VCaP (cell line): ENCODE measurements at regions not wholly inside any gene's neighbourhood (a gene's known extent, or its start where the extent isn't known, plus 50 kb on each side); places are given as distances from the start of the nearest gene placed in this dataset.

Experiments used
- H3K27ac ChIP-seq: fragments of 450-650 bp; 2 replicates; pipeline ENCODE4 v1.5.1; 2017
- TF ChIP-seq, protein P1 (sequence below): fragments of 450-650 bp; conservative IDR thresholded peaks from 2 replicates; pipeline ENCODE4 v1.5.1; 2017; ENCODE audit warnings: mild to moderate bottlenecking, moderate library complexity

DNA sequence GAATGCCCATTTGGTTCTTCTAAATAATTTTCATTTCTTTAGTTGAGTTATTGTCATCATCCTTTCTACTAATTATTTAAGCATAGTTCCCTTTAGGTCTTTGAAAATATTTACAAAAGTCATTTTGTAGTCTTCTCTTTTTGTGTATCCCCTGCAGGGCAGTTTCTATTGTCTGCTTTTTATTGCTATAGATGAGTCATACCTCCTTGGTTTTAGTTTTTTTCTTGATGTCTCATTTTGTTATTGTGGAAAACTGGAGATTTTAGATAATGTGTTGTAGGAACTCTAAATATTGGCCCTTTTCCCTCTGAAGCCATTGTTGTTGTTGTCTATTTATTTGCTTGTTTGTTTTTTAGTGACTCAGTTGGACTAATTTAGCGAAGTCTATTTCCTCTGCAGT lies 387.9 kb downstream of the NUF2 start:
- TF ChIP-seq, protein P1, sequence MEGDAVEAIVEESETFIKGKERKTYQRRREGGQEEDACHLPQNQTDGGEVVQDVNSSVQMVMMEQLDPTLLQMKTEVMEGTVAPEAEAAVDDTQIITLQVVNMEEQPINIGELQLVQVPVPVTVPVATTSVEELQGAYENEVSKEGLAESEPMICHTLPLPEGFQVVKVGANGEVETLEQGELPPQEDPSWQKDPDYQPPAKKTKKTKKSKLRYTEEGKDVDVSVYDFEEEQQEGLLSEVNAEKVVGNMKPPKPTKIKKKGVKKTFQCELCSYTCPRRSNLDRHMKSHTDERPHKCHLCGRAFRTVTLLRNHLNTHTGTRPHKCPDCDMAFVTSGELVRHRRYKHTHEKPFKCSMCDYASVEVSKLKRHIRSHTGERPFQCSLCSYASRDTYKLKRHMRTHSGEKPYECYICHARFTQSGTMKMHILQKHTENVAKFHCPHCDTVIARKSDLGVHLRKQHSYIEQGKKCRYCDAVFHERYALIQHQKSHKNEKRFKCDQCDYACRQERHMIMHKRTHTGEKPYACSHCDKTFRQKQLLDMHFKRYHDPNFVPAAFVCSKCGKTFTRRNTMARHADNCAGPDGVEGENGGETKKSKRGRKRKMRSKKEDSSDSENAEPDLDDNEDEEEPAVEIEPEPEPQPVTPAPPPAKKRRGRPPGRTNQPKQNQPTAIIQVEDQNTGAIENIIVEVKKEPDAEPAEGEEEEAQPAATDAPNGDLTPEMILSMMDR: no peak
- H3K27ac ChIP-seq: no peak overlapping the region

DNA sequence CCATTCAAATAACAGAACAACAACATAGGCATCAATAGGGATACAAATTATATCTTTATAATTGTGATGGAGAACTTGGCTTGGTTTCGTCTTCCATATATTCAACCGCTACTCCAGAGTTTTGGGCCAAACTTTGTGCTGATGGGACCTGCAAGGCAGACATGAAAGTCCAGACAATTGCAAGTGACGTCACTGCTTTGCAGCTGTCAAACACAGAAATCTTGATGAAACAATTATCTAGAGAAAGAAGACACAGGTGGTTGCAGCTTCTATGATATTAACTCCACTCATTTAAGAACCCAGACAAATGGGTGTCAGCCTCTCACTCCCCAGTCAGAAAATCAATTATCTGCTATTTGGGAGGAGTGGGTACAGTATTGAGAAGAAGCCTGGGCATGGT lies 390.6 kb downstream of the NUF2 start:
- TF ChIP-seq, protein P1: no peak
- H3K27ac ChIP-seq: no peak overlapping the region

DNA sequence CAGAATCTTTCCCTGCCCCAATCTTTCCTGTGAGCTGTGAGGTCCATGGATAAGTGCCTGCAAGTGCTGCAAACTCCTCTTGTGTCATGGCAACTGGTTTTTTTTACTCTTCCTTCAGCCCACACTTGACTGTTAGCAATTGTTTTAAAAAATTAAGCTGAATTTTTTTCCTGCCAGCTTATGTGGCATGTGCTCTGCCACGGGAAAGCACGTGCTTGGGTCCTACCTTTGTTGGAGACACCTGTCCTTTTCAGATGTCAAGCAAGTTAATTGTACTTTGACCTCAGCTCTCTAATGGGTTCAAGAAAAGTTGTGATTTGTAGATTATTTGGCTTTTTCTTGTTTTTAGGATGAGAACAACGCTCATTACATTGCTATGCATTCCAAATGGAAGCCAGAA lies 398.5 kb downstream of the NUF2 start:
- H3K27ac ChIP-seq: no peak overlapping the region
- TF ChIP-seq, protein P1: no peak

DNA sequence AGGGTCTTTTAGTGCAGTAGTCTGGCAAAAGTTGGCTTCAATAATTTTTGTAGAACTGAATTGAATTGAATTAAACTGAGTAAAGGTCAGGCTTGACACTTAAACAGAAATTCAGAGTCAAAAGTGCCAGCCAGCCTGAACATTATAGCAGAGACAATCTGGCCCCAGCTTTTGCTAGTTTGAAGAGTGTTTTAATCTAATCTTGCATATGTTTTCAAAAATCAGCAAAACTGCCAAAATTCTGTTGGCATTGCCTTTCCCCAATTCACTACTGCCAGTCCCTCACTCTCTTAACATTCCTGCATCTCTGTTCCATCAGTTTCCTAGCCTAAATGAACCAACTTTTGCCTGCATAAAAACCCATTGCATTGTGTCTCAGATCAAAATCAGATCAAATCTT lies 403.8 kb downstream of the NUF2 start:
- TF ChIP-seq, protein P1: no peak
- H3K27ac ChIP-seq: no peak overlapping the region

DNA sequence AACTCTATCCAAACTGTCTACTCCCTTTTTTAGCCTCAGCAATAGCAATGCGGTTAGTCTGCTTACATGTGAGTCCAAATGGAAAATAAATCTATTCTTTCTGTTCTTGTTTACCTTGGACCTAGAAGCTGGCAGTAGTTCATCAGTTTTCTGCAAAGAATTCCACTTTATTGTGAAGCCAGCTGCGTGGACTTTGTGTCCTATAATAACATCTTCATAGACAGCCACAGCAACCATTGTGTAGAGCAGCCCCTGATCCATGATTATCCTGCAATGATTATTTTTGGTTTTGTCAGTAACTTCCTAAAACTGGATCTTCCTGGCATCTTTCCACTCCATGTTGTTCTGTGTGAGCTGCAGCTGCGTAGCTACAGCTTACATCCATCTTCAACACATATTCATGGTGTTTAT lies 408.7 kb downstream of the NUF2 start:
- TF ChIP-seq, protein P1: no peak
- no peak overlapping the region for H3K27ac ChIP-seq

DNA sequence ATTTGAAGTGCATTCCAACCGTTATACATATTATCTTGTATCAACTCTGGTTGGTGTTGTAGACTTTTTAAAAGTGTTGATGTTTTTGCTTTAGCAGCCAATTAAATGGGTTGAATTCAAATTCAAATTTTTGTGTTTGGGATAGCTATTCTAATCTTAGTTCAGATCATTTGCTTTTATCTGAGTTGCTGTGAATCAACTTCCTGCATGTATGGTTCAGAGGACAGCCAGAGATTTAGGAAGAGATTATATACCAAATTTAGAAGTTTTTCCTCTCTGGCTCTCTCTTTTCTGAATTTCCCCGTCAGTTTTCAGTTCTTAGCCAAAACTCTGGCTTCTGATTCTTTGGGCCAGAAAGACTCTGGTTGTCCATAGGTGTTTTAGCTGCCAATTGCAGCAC lies 415.5 kb downstream of the NUF2 start:
- H3K27ac ChIP-seq: no peak overlapping the region
- TF ChIP-seq, protein P1: no peak

DNA sequence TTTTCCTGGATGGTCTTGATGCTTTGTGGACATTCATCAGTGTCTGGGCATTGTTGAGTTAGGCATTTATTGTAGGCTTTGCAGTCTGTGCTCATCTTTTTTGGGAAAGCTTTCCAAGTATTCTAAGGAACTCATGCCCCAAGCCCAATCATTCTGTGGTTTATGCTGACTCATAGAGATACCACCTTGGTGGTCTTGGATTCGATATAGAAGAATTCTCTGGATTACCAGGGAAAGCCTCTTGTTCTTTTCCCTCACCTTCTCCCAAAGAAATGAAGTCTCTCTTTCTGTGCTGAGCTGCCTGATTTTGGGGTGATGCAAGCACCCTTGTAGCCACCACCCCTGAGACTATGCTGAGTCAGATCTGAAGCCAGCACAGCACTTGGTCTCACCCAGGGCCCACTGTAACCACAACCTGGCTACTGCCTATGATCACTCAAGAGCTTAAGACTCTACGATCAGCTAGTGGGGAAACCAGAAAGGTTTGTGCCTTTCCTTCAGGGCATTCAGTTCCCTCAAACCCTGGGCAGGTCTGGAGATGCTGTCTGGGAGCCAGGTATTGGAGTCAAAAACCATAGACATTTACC lies 422.6 kb downstream of the NUF2 start:
- TF ChIP-seq, protein P1: no peak

More for the DNA sequence above, 422.6 kb downstream of the NUF2 start:
- H3K27ac ChIP-seq: no peak overlapping the region
